HEK293 (cell line): ENCODE measurements at regions not wholly inside any gene's neighbourhood (a gene's known extent, or its start where the extent isn't known, plus 50 kb on each side); places are given as distances from the start of the nearest gene placed in this dataset.

Experiments used
- CTCF ChIA-PET: fragments of 350-600 bp; formaldehyde crosslinking; extraction: SDS; loops from one replicate; lab custom pipeline; 2021; ENCODE audit warnings: antibody characterized with exemption; lab: Yijun Ruan, JAX
- POLR2A ChIA-PET: fragments of 300-600 bp; formaldehyde crosslinking; extraction: SDS; loops from one replicate; lab custom pipeline; 2020; ENCODE audit warnings: antibody characterized with exemption, inconsistent platforms; lab: Yijun Ruan, JAX
- H3K27ac ChIP-seq: fragments of 200-500 bp; sonication (Bioruptor generic); 2 replicates; pipeline ENCODE4 v1.5.1; 2014; ENCODE audit warnings: low read depth, low read length, control low read depth, inconsistent platforms; ENCODE audit errors: extremely low read depth
- H3K36me3 ChIP-seq, 2 experiments: fragments of 200-500 bp in 1 of 2; sonication (Bioruptor generic) in 1 of 2; 1 replicate in 1 of 2; 2 replicates in 1 of 2; pipeline ENCODE4 v1.5.1; 2014 to 2017; ENCODE audit warnings: inconsistent platforms in 2 of 2, low read length in 2 of 2; ENCODE audit not compliant: control insufficient read depth in 2 of 2, insufficient read depth in 1 of 2
- H3K4me1 ChIP-seq: fragments of 200-500 bp; sonication (Bioruptor generic); 2 replicates; pipeline ENCODE4 v1.5.1; 2014; ENCODE audit warnings: mild to moderate bottlenecking, low read length, inconsistent platforms; ENCODE audit not compliant: control insufficient read depth, insufficient read depth
- H3K4me3 ChIP-seq: 2 replicates; pipeline ENCODE4 v1.5.1; 2011; ENCODE audit warnings: low read depth, mild to moderate bottlenecking, control low read depth, low read length, moderate library complexity
- H3K9me3 ChIP-seq: fragments of 200-500 bp; sonication (Bioruptor generic); 2 replicates; pipeline ENCODE4 v1.5.1; 2014; ENCODE audit warnings: low read depth, low read length, inconsistent platforms; ENCODE audit not compliant: control insufficient read depth, insufficient read depth
- BCL11A ChIP-seq: fragments of 450-650 bp; formaldehyde crosslinking; IDR thresholded peaks from 2 replicates; pipeline ENCODE4 v1.5.1; 2016; ENCODE audit warnings: low read depth, missing biosample characterization, missing genetic modification characterization
- ELK4 ChIP-seq: IDR thresholded peaks from 2 replicates; pipeline ENCODE4 v1.6.1; 2011; ENCODE audit warnings: mild to moderate bottlenecking, low read depth, low read length, borderline replicate concordance
- GFI1B ChIP-seq: fragments of 450-650 bp; formaldehyde crosslinking; IDR thresholded peaks from 2 replicates; pipeline ENCODE4 v1.5.1; 2016; ENCODE audit warnings: missing biosample characterization, missing genetic modification characterization
- SCRT1 ChIP-seq: fragments of 450-650 bp; formaldehyde crosslinking; IDR thresholded peaks from 2 replicates; pipeline ENCODE4 v1.5.1; 2016; ENCODE audit warnings: missing biosample characterization, missing genetic modification characterization, borderline replicate concordance
- SETDB1 ChIP-seq: IDR thresholded peaks from one replicate; pipeline ENCODE4 v1.6.1; 2017; ENCODE audit warnings: mild to moderate bottlenecking, low read length, moderate library complexity, mixed read lengths; ENCODE audit not compliant: insufficient read length
- WT1 ChIP-seq: fragments of 450-650 bp; formaldehyde crosslinking; IDR thresholded peaks from 2 replicates; pipeline ENCODE4 v1.5.1; 2016; ENCODE audit warnings: missing biosample characterization, missing genetic modification characterization
- YY2 ChIP-seq: fragments of 450-650 bp; formaldehyde crosslinking; IDR thresholded peaks from 2 replicates; pipeline ENCODE4 v1.5.1; 2016; ENCODE audit warnings: missing biosample characterization, missing genetic modification characterization
- ZFP37 ChIP-seq: fragments of 450-650 bp; formaldehyde crosslinking; IDR thresholded peaks from 2 replicates; pipeline ENCODE4 v1.5.1; 2016; ENCODE audit warnings: missing biosample characterization, missing genetic modification characterization
- ZNF133 ChIP-seq: fragments of 450-650 bp; formaldehyde crosslinking; IDR thresholded peaks from 2 replicates; pipeline ENCODE4 v1.5.1; 2016; ENCODE audit warnings: missing biosample characterization, missing genetic modification characterization
- ZNF16 ChIP-seq: fragments of 450-650 bp; formaldehyde crosslinking; IDR thresholded peaks from 2 replicates; pipeline ENCODE4 v1.5.1; 2016; ENCODE audit warnings: low read depth, missing biosample characterization, missing genetic modification characterization
- ZNF169 ChIP-seq: fragments of 450-650 bp; formaldehyde crosslinking; IDR thresholded peaks from 2 replicates; pipeline ENCODE4 v1.5.1; 2016; ENCODE audit warnings: missing biosample characterization, missing genetic modification characterization
- ZNF202 ChIP-seq: fragments of 450-650 bp; formaldehyde crosslinking; IDR thresholded peaks from 2 replicates; pipeline ENCODE4 v1.5.1; 2016; ENCODE audit warnings: missing biosample characterization, missing genetic modification characterization, borderline replicate concordance
- ZNF274 ChIP-seq, 2 experiments: fragments of 200-500 bp in 1 of 2; fragments of 450-650 bp in 1 of 2; sonication (Bioruptor generic) in 1 of 2; formaldehyde crosslinking in 1 of 2; IDR thresholded peaks; 2 replicates each; pipeline versions ENCODE4 v1.5.1 to v1.6.1; 2014 to 2016; ENCODE audit warnings: borderline replicate concordance in 1 of 2, inconsistent platforms in 1 of 2, low read length in 1 of 2, missing biosample characterization in 1 of 2, missing genetic modification characterization in 1 of 2
- ZNF341 ChIP-seq: fragments of 450-650 bp; formaldehyde crosslinking; IDR thresholded peaks from 2 replicates; pipeline ENCODE4; 2016; ENCODE audit warnings: low read depth, missing biosample characterization, missing genetic modification characterization
- ZNF354C ChIP-seq: fragments of 450-650 bp; formaldehyde crosslinking; IDR thresholded peaks from 2 replicates; pipeline ENCODE4 v1.5.1; 2016; ENCODE audit warnings: missing biosample characterization, missing genetic modification characterization, low read depth, borderline replicate concordance
- ZNF37A ChIP-seq: fragments of 450-650 bp; IDR thresholded peaks from 2 replicates; pipeline ENCODE4 v1.5.1; 2018; ENCODE audit warnings: missing biosample characterization, missing genetic modification characterization
- ZNF416 ChIP-seq: fragments of 450-650 bp; formaldehyde crosslinking; IDR thresholded peaks from 2 replicates; pipeline ENCODE4 v1.5.1; 2016; ENCODE audit warnings: missing biosample characterization, missing genetic modification characterization
- ZNF423 ChIP-seq: fragments of 450-650 bp; formaldehyde crosslinking; IDR thresholded peaks from 2 replicates; pipeline ENCODE4 v1.5.1; 2016; ENCODE audit warnings: missing biosample characterization, missing genetic modification characterization
- ZNF548 ChIP-seq: fragments of 450-650 bp; formaldehyde crosslinking; IDR thresholded peaks from 2 replicates; pipeline ENCODE4 v1.5.1; 2016; ENCODE audit warnings: missing biosample characterization, missing genetic modification characterization
- ZNF549 ChIP-seq: fragments of 450-650 bp; IDR thresholded peaks from 2 replicates; pipeline ENCODE4 v1.5.1; 2018; ENCODE audit warnings: missing biosample characterization, missing genetic modification characterization, mild to moderate bottlenecking, inconsistent platforms, moderate library complexity
- ZNF596 ChIP-seq: fragments of 450-650 bp; IDR thresholded peaks from 2 replicates; pipeline ENCODE4 v1.5.0; 2018; ENCODE audit warnings: missing biosample characterization, mild to moderate bottlenecking, missing genetic modification characterization, moderate library complexity
- ZNF670 ChIP-seq: fragments of 450-650 bp; formaldehyde crosslinking; IDR thresholded peaks from 2 replicates; pipeline ENCODE4 v1.5.1; 2016; ENCODE audit warnings: missing biosample characterization, missing genetic modification characterization, low read depth
- ZNF792 ChIP-seq: fragments of 450-650 bp; formaldehyde crosslinking; IDR thresholded peaks from 2 replicates; pipeline ENCODE4 v1.5.1; 2016; ENCODE audit warnings: missing biosample characterization, missing genetic modification characterization
- ZSCAN23 ChIP-seq: fragments of 450-650 bp; formaldehyde crosslinking; IDR thresholded peaks from 2 replicates; pipeline ENCODE4 v1.5.1; 2016; ENCODE audit warnings: missing biosample characterization, missing genetic modification characterization
- ZXDB ChIP-seq: fragments of 450-650 bp; formaldehyde crosslinking; IDR thresholded peaks from 2 replicates; pipeline ENCODE4 v1.5.1; 2016; ENCODE audit warnings: missing biosample characterization, missing genetic modification characterization
- TF ChIP-seq, protein P1 (sequence below): fragments of 450-650 bp; formaldehyde crosslinking; IDR thresholded peaks from 2 replicates; pipeline ENCODE4 v1.5.1; 2016; ENCODE audit warnings: missing biosample characterization, missing genetic modification characterization
- TF ChIP-seq, protein P2 (sequence below): fragments of 450-650 bp; formaldehyde crosslinking; IDR thresholded peaks from 2 replicates; pipeline ENCODE4 v1.5.1; 2017; ENCODE audit warnings: missing biosample characterization, missing genetic modification characterization

GRCh38 chr7:32275216-32276009, 205.2 kb upstream of the PDE1C start:
- no peak for TF ChIP-seq ZNF169 (tag by site-specific recombination)
- no peak for TF ChIP-seq YY2 (tag by site-specific recombination)
- TF ChIP-seq, protein P1, sequence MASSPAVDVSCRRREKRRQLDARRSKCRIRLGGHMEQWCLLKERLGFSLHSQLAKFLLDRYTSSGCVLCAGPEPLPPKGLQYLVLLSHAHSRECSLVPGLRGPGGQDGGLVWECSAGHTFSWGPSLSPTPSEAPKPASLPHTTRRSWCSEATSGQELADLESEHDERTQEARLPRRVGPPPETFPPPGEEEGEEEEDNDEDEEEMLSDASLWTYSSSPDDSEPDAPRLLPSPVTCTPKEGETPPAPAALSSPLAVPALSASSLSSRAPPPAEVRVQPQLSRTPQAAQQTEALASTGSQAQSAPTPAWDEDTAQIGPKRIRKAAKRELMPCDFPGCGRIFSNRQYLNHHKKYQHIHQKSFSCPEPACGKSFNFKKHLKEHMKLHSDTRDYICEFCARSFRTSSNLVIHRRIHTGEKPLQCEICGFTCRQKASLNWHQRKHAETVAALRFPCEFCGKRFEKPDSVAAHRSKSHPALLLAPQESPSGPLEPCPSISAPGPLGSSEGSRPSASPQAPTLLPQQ (tag by site-specific recombination) = no peak
- no peak for TF ChIP-seq SETDB1
- no peak for TF ChIP-seq ZNF202 (tag by site-specific recombination)
- TF ChIP-seq ZNF596 (tag by site-specific recombination) = no peak
- TF ChIP-seq ZNF416 (tag by site-specific recombination) = no peak
- TF ChIP-seq, protein P2, sequence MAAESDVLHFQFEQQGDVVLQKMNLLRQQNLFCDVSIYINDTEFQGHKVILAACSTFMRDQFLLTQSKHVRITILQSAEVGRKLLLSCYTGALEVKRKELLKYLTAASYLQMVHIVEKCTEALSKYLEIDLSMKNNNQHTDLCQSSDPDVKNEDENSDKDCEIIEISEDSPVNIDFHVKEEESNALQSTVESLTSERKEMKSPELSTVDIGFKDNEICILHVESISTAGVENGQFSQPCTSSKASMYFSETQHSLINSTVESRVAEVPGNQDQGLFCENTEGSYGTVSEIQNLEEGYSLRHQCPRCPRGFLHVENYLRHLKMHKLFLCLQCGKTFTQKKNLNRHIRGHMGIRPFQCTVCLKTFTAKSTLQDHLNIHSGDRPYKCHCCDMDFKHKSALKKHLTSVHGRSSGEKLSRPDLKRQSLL (tag by site-specific recombination) = no peak
- TF ChIP-seq ZNF549 (tag by site-specific recombination) = no peak
- TF ChIP-seq ZNF792 (tag by site-specific recombination) = no peak
- CTCF ChIA-PET = interaction anchor here (1.3 to 1.7 kb wide), 2 partner anchors 14 to 531 kb away, joined by 3 to 4 read pairs; no protein-coding TSS in a partner anchor

GRCh38 chr7:32273297-32273696, 203.1 kb upstream of the PDE1C start:
- Histone ChIP-seq H3K4me1 (no peaks in the 10 kb centered on the region), H3K9me3 (no peaks in the 10 kb centered on the region), H3K27ac (no peak overlapping the region), H3K4me3 (no peak overlapping the region), H3K36me3 (no peaks in the 10 kb centered on the region)
- ChIA-PET CTCF (interaction anchor here (1.7 kb wide), 1 partner anchor 529 kb away, joined by 4 read pairs; no protein-coding TSS in a partner anchor), POLR2A (no interaction called here)
- TF ChIP-seq ZNF341 (tag by site-specific recombination) = no peak
- no peak for TF ChIP-seq ZNF37A
- no peak for TF ChIP-seq ZSCAN23 (tag by site-specific recombination)
- TF ChIP-seq GFI1B (tag by site-specific recombination) = no peak
- TF ChIP-seq ZNF274 (IDR thresholded peaks at IDR 0.05; ENCODE audit: low read length) = no peak
- TF ChIP-seq ZNF274 (tag by site-specific recombination; IDR thresholded peaks at IDR 0.05; ENCODE audit: borderline replicate concordance) = no peak
- TF ChIP-seq ELK4 = no peak
- no peak for TF ChIP-seq BCL11A (tag by site-specific recombination)
- TF ChIP-seq ZXDB = no peak
- TF ChIP-seq ZFP37 = no peak
- TF ChIP-seq WT1 (tag by site-specific recombination) = no peak
- TF ChIP-seq ZNF133 (tag by site-specific recombination) = no peak
- TF ChIP-seq ZNF423 (tag by site-specific recombination) = no peak
- TF ChIP-seq ZNF16 (tag by site-specific recombination) = no peak
- TF ChIP-seq ZNF548 (tag by site-specific recombination) = no peak
- no peak for TF ChIP-seq ZNF670
- no peak for TF ChIP-seq SCRT1 (tag by site-specific recombination)
- TF ChIP-seq ZNF354C (tag by site-specific recombination) = no peak

More at GRCh38 chr7:32275216-32276009, 205.2 kb upstream of the PDE1C start:
- POLR2A ChIA-PET = interaction anchor here (0.7 kb wide), 1 partner anchor 24 kb away, joined by 3 read pairs; no protein-coding TSS in a partner anchor
- Histone ChIP-seq H3K4me3 (no peak overlapping the region), H3K36me3 (no peaks in the 10 kb centered on the region), H3K4me1 (no peaks in the 10 kb centered on the region), H3K9me3 (no peaks in the 10 kb centered on the region), H3K27ac (no peak overlapping the region)
